SK-N-MC (cell line): ENCODE measurements at regions not wholly inside any gene's neighbourhood (a gene's known extent, or its start where the extent isn't known, plus 50 kb on each side); places are given as distances from the start of the nearest gene placed in this dataset.

ENCODE experiments used
- EZH2 ChIP-seq: fragments of 200-600 bp; sonication (generic); IDR thresholded peaks from one replicate; pipeline ENCODE4 v1.6.1; 2017; ENCODE audit warnings: antibody characterized with exemption
- FOXP2 ChIP-seq: optimal IDR thresholded peaks from 2 replicates; pipeline ENCODE3; 2011; ENCODE audit warnings: mild to moderate bottlenecking, moderate library complexity; ENCODE audit not compliant: insufficient read depth; ENCODE audit errors: extremely low read length, control extremely low read depth
- POLR2AphosphoS5 ChIP-seq: IDR thresholded peaks from 2 replicates; pipeline ENCODE4 v1.6.1; 2012; ENCODE audit warnings: mild to moderate bottlenecking, low read depth, low read length, borderline replicate concordance

GRCh38 chr15:91380114-91380513 lies 280.1 kb downstream of the SV2B start:
- TF ChIP-seq FOXP2, result no peak
- no peak for TF ChIP-seq EZH2
- TF ChIP-seq POLR2AphosphoS5, result no peak
